Immature natural killer cell (primary cell): ENCODE measurements at regions not wholly inside any gene's neighbourhood (a gene's known extent, or its start where the extent isn't known, plus 50 kb on each side); places are given as distances from the start of the nearest gene placed in this dataset.

Experiments used
- DNase-seq, 3 donors: peaks; one replicate each; pipeline ENCODE4 v3.0.0; 2022; ENCODE audit warnings: mixed read lengths in 1 of 3
- H3K27ac Mint-ChIP-seq, 6 donors: one replicate each; pipeline ENCODE4 v1.8.0; 2020; ENCODE audit warnings: mixed read lengths in 6 of 6, mild to moderate bottlenecking in 5 of 6, inconsistent platforms in 4 of 6, moderate library complexity in 3 of 6
- H3K27me3 Mint-ChIP-seq, 3 donors: one replicate each; pipeline ENCODE4 v1.8.0; 2020 to 2021; ENCODE audit warnings: low read depth in 3 of 3, mild to moderate bottlenecking in 3 of 3, mixed read lengths in 3 of 3, moderate library complexity in 3 of 3, inconsistent platforms in 1 of 3
- H3K36me3 Mint-ChIP-seq, 3 donors: one replicate each; pipeline ENCODE4 v1.8.0; 2020; ENCODE audit warnings: mixed read lengths in 3 of 3, inconsistent platforms in 2 of 3, mild to moderate bottlenecking in 2 of 3
- H3K4me1 Mint-ChIP-seq, 2 donors: one replicate each; pipeline ENCODE4 v1.8.0; 2020; ENCODE audit warnings: inconsistent platforms in 2 of 2, mild to moderate bottlenecking in 2 of 2, mixed read lengths in 2 of 2, moderate library complexity in 1 of 2
- H3K4me3 Mint-ChIP-seq, 5 donors: one replicate each; pipeline ENCODE4 v1.8.0; 2020; ENCODE audit warnings: mild to moderate bottlenecking in 5 of 5, mixed read lengths in 5 of 5, inconsistent platforms in 3 of 5, moderate library complexity in 3 of 5
- H3K9me3 Mint-ChIP-seq, 6 donors: one replicate each; pipeline ENCODE4 v1.8.0; 2020; ENCODE audit warnings: mild to moderate bottlenecking in 6 of 6, mixed read lengths in 6 of 6, inconsistent platforms in 4 of 6, moderate library complexity in 3 of 6

DNA sequence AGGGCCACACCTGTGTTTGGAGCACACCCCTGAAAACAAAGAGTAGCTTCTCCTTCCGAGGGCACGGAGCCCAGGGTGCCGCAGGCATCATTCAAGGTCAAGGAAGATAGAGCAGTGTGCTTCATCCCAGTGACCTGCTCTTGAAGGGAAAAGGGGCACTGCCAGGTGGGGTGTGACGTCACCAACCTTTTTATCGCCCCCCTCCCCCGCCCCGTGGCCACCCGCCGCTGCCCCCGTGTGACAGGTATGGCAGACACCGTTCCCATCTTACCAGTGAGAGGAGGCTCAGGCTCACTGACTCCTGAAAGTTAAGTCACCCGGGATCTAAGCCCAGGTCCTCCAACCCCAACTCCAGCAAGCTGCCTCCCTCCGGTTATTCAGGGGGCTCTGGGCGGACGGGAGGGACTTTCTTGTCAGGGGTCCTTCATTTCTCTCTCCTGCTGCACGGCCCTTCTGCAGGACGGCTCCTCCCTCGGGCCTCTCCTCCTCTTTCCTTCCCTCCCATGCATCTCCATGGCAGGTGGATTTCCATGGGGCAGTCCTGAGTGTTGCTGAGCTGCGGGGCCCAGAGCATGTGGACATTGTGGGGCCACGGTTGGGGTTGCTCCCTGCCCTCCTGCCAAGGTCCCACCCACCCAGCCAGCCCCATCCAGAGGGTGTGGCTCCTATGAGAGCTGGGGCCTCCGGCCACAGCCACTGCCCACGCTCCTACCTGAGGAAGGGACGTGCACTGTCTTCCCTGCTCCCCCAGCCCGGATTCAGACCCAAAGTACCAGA lies 114.1 kb upstream of the HDAC4 start:
- Mint-ChIP-seq H3K27ac (no peak overlapping the region), H3K27me3 (peaks cover 2 to 12% (median 6%) of the 10 kb centered on the region in 3 donors), H3K4me1 (no peaks in the 10 kb centered on the region), H3K9me3 (no peaks in the 10 kb centered on the region), H3K36me3 (no peaks in the 10 kb centered on the region), H3K4me3 (no peak overlapping the region)
- DNase-seq: no peak

DNA sequence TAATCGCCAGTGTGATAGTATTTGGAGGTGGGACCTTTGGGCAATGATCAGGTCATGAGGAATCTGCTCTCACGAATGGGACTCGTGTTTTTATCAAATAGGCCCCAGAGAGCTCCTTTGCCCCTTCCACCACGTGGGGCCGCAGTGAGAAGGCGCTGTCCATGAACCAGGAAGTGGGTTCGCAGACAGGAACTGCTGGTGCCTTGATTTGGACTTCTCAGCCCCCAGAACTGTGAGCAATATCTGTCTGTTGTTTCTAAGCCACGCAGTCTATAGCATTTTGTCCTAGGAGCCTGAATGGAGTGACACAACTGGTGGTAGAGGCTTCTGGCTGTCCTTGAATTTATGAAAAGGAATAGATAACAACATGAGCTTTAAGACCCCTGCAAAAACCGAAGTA lies 111.2 kb upstream of the HDAC4 start:
- H3K27me3 Mint-ChIP-seq: peaks cover 2 to 7% (median 6%) of the 10 kb centered on the region in 3 donors
- no peak overlapping the region for H3K27ac Mint-ChIP-seq
- DNase-seq: no peak

DNA sequence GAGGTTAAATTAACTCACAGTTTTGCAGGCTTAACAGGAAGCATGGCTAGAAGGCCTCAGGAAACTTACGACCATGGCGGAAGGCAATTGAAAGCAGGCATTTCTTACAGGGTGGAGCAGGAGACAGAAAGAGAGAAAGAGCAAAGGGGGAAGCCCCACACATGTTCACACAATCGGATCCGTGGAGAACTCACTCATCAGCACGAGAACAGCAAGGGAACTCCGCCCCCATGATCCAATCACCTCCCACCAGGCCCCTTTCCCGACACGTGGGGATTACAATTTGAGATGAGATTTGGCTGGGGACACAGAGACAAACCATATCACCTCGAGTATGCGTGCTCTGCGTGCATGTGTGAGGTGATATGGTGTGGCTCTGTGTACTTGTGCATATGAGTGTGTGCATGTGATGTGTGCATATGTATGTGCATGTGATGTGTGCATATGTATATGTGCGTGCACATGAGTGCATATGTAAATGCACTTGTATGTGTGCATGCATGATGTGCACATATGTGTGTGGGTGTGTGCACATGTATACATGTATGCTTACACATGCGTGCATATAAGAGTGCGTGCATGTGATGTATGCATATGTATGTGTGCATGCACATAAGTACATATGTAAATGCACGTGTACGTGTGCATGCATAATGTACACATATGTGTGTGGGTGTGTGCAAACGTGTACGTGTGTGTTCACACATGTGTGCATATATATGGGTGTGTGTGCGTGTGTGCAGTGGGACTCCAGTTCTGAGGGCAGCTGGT lies 108.7 kb upstream of the HDAC4 start:
- Mint-ChIP-seq H3K9me3 (no peaks in the 10 kb centered on the region), H3K27ac (peak overlapping the region in 1 of 6 donors; percentile 15), H3K4me3 (no peak overlapping the region), H3K27me3 (peaks cover 0 to 10% (median 7%) of the 10 kb centered on the region in 3 donors), H3K4me1 (peaks cover 0 to 2% of the 10 kb centered on the region in 2 donors), H3K36me3 (no peaks in the 10 kb centered on the region)
- DNase-seq: no peak

More for the DNA sequence above, 111.2 kb upstream of the HDAC4 start:
- no peaks in the 10 kb centered on the region for H3K9me3 Mint-ChIP-seq
- no peaks in the 10 kb centered on the region for H3K36me3 Mint-ChIP-seq
- H3K4me3 Mint-ChIP-seq: no peak overlapping the region
- H3K4me1 Mint-ChIP-seq: peaks cover 0 to 2% of the 10 kb centered on the region in 2 donors

DNA sequence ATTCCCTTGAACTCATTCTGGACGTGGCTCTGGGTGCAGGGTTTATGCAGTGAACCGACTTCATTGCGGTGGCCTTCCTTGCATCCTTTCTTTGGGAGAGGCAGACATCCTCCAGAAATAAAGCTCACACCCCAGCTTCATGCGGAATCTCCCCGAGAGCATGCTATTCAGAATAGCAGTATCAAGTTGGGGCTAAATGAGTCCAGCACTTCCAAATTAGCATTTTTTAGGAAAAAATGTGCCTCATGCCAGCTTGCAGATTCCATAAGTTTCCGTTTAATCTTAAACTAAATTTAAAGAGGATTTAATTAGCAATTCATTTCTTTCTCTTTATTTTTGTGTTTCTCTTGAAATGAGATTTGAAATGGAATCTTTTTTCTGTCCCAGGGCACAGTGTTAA lies 107.4 kb upstream of the HDAC4 start:
- DNase-seq: no peak
- H3K27me3 Mint-ChIP-seq: peaks cover 0 to 10% (median 4%) of the 10 kb centered on the region in 3 donors
- H3K36me3 Mint-ChIP-seq: no peaks in the 10 kb centered on the region
- peaks cover 0 to 2% of the 10 kb centered on the region in 2 donors for H3K4me1 Mint-ChIP-seq
- no peaks in the 10 kb centered on the region for H3K9me3 Mint-ChIP-seq
- no peak overlapping the region for H3K4me3 Mint-ChIP-seq
- no peak overlapping the region for H3K27ac Mint-ChIP-seq

DNA sequence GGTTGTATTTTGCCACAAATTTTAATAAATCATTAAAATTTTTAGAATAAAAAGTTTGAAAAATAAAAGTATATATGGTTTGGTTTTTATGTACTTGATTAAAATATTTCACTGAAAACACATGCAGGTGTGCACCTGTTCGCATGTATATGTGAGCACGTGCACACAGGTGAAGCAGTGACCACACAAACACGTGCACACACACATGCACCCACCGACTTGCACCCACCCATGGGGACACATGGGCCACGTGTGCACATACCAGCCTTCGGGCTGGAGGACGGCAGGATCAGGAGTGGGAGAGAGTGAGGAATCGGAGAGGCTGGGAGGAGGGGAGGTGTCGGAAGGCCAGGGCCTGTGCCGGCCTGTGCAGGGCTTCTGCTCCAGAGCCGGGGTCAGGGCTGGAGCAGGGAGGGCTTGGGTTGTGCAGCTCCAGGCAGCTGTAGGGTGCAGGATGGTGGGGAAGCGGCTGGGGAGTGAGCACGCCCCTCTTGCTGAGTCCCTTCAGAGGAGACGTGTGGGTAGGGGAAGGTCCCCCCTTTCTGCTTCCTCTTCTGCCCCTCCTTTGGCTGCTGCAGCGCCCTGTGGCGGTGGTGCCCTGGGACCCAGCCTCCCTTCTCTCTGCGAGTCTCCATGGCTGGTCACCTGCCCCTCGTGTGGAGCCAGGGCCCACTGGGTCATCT lies 106.9 kb upstream of the HDAC4 start:
- H3K27ac Mint-ChIP-seq: no peak overlapping the region
- DNase-seq: no peak
- no peak overlapping the region for H3K4me3 Mint-ChIP-seq
- H3K9me3 Mint-ChIP-seq: no peaks in the 10 kb centered on the region
- no peaks in the 10 kb centered on the region for H3K36me3 Mint-ChIP-seq
- H3K27me3 Mint-ChIP-seq: peaks cover 0 to 10% (median 3%) of the 10 kb centered on the region in 3 donors
- H3K4me1 Mint-ChIP-seq: peaks cover 0 to 2% of the 10 kb centered on the region in 2 donors

DNA sequence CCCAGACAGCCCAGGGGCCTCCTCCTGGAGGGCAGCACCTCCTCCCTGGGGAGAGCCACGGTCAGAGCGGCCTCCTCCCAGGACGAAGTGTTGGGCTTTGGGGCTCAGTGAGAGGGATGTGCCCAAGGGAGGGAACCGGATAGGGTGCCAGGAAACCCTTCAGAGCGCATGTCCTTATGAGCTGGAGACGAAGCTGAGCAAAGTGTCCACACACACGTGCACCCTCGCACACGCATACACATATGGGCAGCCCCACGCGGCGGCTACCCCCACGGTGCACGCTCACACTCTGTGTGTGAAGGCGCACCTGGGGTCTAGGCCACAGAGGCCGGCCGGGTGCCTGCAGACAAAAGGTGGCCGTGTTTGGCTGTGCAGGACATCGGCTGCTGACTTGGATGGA lies 106.1 kb upstream of the HDAC4 start:
- Mint-ChIP-seq H3K27ac (no peak overlapping the region), H3K27me3 (peaks cover 0 to 10% (median 2%) of the 10 kb centered on the region in 3 donors), H3K4me3 (no peak overlapping the region), H3K9me3 (no peaks in the 10 kb centered on the region), H3K4me1 (peaks cover 0 to 2% of the 10 kb centered on the region in 2 donors), H3K36me3 (no peaks in the 10 kb centered on the region)
- no peak for DNase-seq

DNA sequence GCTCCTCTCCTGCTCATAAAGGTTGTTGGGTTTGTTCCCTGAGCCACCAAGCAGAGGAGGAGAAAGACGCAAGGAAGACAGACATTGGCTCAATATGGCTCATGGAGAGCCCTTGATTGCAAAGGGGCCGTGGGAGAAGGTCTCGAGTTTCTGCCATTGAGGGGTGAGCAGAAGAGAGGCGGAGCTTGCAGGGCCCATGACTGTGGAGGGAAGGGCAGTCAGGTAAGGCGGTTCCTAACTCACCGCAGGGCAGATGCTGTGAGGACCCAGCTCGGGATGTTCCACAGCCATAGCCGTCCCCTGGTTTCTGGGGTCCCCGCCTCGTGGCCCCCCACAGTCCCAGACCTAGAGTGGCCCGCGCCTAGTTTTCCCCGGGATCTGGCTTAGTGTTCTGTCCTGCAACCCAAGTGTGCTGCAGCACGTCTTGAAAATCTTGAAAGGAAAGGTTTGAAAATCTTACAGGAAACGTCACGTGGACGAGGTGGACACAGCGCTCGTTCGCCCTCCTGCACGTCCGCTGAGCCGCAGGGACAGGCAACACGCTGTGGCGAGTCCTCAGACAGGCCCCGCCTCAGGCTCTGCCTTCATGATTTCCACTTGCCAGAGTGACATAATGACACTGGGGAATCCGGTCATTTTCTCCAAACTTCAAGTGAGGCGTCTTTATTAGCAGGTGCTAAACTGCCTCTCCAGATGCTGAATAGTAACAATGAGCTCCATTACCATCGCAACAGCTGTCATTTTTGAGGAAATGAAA lies 105.5 kb upstream of the HDAC4 start:
- H3K27ac Mint-ChIP-seq: no peak overlapping the region
- H3K4me1 Mint-ChIP-seq: peaks cover 0 to 2% of the 10 kb centered on the region in 2 donors
- no peaks in the 10 kb centered on the region for H3K36me3 Mint-ChIP-seq
- no peak for DNase-seq
- peaks cover 0 to 10% (median 2%) of the 10 kb centered on the region in 3 donors for H3K27me3 Mint-ChIP-seq
- H3K9me3 Mint-ChIP-seq: no peaks in the 10 kb centered on the region
- no peak overlapping the region for H3K4me3 Mint-ChIP-seq

DNA sequence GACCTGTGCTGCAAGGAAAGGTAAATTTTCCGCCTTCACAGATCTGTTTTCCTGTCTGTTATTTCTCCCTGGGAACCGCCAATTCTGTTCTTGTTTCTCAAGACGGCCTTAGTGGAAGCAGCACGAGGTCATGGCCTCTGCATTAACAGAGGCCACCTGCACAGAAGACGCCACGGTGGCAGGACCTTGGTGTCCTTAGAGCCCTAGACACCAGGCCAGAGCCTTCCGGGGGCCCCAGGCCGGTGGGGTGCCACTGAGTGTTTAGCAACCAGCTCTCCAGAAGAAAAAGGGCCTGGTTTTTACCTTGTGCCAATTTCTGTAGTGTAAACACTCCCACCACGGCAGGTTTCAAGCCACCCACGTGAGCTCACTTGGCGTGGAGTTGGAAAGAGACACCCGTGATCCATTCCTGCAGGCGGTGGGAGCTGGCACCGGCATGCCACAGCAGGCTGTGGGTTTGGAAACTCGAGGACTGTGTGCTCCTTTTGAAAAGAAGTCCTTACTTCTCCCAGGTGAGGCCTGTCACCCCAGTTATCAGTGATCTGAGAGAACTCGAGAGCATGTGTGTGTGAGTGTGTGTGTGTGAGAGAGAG lies 103.9 kb upstream of the HDAC4 start:
- no peak overlapping the region for H3K27ac Mint-ChIP-seq
- peaks cover 0 to 2% of the 10 kb centered on the region in 2 donors for H3K4me1 Mint-ChIP-seq
- peak overlapping the region in 1 of 5 donors; percentile 5 for H3K4me3 Mint-ChIP-seq
- DNase-seq: no peak
- no peaks in the 10 kb centered on the region for H3K36me3 Mint-ChIP-seq
- H3K9me3 Mint-ChIP-seq: no peaks in the 10 kb centered on the region
- peaks cover 0 to 13% (median 2%) of the 10 kb centered on the region in 3 donors for H3K27me3 Mint-ChIP-seq

DNA sequence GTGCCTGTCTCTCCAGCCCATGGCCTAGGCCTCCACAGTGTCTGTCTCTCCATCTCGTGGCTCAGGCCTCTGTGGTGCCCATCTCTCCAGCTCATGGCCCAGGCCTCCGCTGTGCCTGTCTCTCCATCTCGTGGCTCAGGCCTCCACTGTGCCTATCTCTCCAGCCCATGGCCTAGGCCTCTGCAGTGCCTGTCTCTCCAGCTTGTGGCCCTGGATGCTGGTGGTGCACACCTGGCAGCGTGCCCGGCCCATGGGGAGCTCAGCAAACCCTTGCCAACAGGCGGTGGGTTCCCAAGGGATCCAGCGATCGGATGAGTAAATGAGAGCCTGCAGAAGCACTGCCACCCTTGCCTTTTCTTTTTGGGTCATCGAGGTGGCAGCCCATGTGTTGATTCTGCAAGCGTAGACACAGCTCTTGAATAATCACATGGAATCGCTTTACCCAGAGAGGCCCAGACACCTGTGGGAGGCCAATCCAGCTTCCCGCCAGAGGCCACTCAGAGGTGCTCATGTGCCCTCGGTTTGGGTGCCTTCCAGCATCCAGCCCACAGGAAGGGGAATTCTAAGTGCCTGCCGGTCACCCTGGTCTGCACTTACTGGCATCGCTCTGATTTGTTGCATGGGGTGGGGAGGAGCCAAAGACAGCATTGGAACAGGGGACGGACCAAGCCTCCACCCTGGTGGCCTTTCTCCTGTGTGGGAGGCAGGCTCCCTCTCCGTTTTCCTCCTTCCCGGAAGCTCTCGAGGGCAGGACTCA lies 101.8 kb upstream of the HDAC4 start:
- Mint-ChIP-seq H3K27me3 (peaks cover 2 to 14% (median 8%) of the 10 kb centered on the region in 3 donors), H3K9me3 (no peaks in the 10 kb centered on the region), H3K4me3 (no peak overlapping the region), H3K36me3 (no peaks in the 10 kb centered on the region), H3K27ac (no peak overlapping the region), H3K4me1 (no peaks in the 10 kb centered on the region)
- no peak for DNase-seq

DNA sequence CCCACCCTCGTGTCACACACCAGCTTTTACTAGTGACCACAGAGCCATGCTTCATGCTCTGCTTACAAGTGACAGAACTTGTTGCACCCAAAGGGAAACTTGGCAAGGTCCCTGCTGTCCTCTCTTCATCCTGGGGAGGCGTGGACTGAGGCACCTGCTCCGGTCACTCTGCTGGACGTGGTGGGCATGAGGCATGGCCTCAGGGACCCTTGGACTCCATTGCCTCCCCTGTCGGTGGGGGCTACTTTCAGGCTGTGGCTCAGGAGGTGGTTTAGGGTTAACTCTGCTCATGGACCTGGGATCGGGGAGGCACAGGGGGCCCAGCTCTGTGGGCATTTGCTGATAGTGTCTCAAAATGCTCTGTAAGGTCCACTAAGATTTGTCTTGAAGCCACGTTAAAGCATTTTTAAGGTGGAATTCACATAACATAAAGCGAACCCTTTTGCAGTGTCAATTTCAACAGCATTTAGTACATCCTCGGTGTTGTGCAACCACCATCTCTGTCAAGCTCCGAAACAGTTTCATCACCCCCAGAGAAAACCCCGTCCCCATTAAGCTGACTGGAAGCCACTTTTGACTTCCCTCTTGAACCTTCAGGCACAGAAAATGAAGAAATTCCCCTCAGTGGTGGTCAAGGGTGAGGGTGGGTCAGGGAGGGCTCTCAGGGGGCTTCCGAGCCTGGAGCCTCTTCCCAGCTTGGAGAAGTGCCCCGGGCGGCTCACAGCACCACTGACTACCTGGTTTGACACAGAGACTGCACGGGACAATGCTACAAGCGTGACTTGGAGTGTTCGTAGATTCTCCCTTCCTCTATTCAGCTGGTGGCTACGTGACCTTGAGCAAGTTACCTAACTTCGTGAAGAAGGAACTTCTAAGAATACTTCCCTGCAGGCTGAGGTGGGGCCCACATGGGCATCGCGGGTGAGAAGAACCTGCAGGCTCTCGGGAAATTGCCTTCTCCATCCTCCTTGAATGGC lies 100.0 kb upstream of the HDAC4 start:
- DNase-seq: no peak
- Mint-ChIP-seq H3K27me3 (peaks cover 8 to 9% (median 8%) of the 10 kb centered on the region in 3 donors), H3K27ac (no peak overlapping the region), H3K9me3 (peaks cover 0 to 1% (median 0%) of the 10 kb centered on the region in 6 donors), H3K36me3 (no peaks in the 10 kb centered on the region), H3K4me3 (no peak overlapping the region), H3K4me1 (no peaks in the 10 kb centered on the region)

DNA sequence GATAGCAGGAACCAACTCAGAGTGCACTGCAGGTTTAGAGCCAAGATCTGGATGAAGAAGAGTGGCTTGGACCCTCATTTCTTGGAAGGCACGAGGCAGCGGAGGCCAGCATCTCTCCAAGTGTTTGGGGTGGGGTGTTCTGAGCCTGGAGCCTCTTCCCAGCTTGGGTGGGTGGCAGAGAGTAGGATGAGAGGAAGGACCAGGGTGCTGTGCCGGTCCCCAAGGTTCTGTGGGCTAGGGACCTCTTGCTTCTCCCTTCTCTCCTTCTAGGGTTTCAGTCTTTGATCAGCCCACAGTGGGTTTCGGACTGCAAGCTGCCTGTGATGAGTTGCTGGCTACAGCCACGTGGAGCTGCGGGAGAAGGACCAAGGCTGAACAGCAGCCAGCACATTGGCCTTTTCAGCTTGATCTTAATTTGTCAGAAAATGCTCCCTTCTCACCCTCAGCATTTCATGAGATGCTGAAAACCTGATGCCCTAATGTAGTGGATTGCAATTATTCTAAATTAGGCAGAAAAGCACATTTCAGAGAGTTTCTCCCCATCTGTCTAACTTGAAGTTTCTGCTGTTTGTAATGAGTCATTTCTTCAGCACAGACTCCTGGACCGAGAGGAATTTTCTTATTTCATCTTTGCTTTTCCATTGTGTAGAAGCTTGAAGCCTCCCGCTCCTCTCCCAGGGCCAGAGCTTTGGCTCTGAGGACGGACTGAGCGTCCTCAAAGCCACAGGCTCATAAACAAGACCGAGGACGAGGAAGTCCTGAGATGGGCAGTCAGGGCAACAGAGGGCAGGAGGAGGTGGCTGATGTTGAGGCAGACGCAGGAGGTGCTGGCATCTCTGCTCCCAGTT lies 99.1 kb upstream of the HDAC4 start:
- DNase-seq: no peak
- peaks cover 6 to 8% (median 8%) of the 10 kb centered on the region in 3 donors for H3K27me3 Mint-ChIP-seq
- H3K9me3 Mint-ChIP-seq: peaks cover 0 to 1% (median 0%) of the 10 kb centered on the region in 6 donors
- H3K4me3 Mint-ChIP-seq: no peak overlapping the region
- H3K4me1 Mint-ChIP-seq: no peaks in the 10 kb centered on the region
- H3K36me3 Mint-ChIP-seq: no peaks in the 10 kb centered on the region
- no peak overlapping the region for H3K27ac Mint-ChIP-seq
